Epithelial cell of proximal tubule (primary cell): ENCODE measurements at regions not wholly inside any gene's neighbourhood (a gene's known extent, or its start where the extent isn't known, plus 50 kb on each side); places are given as distances from the start of the nearest gene placed in this dataset.
"Not testable (repeated sequence)": the region's sequence is repeated elsewhere in the genome, so short reads cannot be mapped to it uniquely, and the experiment has no call there.

Experiments
- DNase-seq: peaks from one replicate; pipeline ENCODE4 v3.0.0-alpha.2; 2011; ENCODE audit warnings: low read depth
- H3K4me3 ChIP-seq: 2 replicates; pipeline ENCODE4 v1.5.1; 2011; ENCODE audit warnings: low read depth, mild to moderate bottlenecking, low read length
- TF ChIP-seq, protein P1 (sequence below): conservative IDR thresholded peaks from 2 replicates; pipeline ENCODE4 v1.5.1; 2012; ENCODE audit warnings: low read depth, mild to moderate bottlenecking, low read length

DNA sequence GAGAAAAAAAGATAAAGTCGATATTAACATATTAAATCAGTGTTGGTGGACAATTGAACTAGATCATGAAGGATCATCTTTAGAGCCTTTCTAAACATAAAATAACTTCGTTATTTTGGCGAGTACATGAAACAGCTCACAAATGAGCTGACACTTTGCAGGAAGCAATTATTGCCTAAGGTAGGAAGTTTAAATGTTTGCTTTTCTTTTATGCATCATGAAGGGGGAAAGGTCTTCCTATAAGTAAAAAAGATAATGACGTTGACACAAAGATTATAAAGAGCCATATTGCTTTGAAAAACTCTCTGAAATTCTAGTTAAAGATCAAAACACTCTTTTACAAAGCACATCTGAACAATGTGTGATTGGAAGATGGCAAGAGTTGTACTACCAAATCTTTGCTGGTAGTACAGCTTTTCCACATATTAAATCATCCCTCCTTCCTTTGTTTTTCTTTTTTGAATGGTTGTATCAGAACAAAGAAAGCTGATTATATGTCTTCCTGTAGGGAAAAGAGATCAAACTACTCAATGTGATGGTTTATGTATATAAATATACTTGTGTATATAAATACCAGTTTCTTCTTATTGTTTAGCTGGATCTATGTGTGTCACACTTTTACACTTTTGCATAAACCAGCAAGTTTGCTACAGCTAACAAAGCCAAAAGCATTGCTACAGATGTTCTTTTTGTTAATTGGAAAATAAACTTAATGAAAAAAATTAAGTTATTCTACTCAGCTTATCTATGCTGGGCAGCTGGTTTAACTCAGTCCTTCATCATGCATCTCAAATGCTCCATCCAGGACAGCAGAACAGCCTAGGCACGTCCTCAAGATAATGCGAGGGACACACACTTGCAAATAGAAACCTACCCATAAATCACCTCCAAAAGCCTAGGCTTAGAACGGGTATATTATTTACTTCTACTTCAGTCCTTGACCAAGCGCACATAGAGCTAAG lies 850.8 kb upstream of the ROBO1 start:
- DNase-seq, result no peak
- no peak overlapping the region for H3K4me3 ChIP-seq
- TF ChIP-seq, protein P1, sequence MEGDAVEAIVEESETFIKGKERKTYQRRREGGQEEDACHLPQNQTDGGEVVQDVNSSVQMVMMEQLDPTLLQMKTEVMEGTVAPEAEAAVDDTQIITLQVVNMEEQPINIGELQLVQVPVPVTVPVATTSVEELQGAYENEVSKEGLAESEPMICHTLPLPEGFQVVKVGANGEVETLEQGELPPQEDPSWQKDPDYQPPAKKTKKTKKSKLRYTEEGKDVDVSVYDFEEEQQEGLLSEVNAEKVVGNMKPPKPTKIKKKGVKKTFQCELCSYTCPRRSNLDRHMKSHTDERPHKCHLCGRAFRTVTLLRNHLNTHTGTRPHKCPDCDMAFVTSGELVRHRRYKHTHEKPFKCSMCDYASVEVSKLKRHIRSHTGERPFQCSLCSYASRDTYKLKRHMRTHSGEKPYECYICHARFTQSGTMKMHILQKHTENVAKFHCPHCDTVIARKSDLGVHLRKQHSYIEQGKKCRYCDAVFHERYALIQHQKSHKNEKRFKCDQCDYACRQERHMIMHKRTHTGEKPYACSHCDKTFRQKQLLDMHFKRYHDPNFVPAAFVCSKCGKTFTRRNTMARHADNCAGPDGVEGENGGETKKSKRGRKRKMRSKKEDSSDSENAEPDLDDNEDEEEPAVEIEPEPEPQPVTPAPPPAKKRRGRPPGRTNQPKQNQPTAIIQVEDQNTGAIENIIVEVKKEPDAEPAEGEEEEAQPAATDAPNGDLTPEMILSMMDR, result no peak

DNA sequence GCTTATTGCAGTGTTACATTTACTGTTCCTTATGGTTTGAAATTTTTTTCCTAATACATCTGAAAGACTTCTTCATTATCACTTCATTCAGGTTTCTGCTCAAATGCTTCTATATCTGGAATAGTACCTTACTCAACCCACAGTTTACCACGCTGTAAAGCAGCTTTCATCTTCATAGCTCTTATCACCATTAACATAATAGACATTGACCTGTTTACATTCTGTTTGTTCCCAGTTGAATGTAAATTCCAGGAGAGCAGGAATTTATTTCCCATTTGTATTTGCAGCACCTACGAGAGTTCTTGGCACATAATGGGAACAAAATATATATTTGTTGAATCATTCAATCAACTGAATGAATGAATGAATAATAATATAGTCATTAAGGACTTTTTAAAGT lies 844.6 kb upstream of the ROBO1 start:
- TF ChIP-seq, protein P1, result no peak
- no peak for DNase-seq

DNA sequence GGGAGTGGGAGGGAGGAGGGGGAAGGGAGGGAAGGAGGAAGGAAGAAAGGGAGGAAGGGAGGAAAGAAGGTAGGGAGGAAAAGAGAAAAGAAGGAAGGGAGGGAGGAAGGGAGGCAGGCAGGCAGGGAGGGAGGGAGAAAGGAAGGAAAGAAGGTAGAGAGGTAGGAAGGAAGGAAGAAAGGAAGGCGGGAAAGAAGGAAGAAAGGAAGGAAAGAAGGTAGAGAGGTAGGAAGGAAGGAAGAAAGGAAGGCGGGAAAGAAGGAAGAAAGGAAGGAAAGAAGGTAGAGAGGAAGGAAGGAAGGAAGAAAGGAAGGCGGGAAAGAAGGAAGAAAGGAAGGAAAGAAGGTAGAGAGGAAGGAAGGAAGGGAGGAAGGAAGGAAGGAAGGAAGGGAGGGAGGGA lies 840.3 kb upstream of the ROBO1 start:
- not testable (repeated sequence) for H3K4me3 ChIP-seq, DNase-seq

More for the DNA sequence above, 844.6 kb upstream of the ROBO1 start:
- no peak overlapping the region for H3K4me3 ChIP-seq

GRCh38 chr3:80606073-80606472 lies 838.3 kb upstream of the ROBO1 start:
- no peak for DNase-seq

DNA sequence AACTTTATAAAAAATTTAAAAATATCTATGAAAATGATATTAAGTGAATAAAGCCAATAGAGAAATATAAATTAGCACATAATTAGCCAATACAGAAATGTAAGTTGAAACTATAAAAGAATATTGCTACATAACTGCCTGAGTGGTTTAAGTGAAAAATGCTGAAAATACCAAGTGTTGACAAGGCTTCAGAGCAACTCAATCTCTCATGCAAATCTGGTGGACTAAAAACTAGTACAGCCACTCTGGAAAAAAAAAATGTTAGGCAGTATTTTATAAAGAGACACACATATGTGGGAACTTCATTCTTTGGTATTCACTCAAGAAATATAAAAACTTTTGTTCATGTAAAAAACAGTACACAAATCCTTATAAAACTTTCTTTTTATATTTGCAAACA lies 833.7 kb upstream of the ROBO1 start:
- DNase-seq, result no peak
- TF ChIP-seq, protein P1, result no peak
- no peak overlapping the region for H3K4me3 ChIP-seq

More at GRCh38 chr3:80606073-80606472, 838.3 kb upstream of the ROBO1 start:
- H3K4me3 ChIP-seq, result no peak overlapping the region
- TF ChIP-seq, protein P1, result no peak

GRCh38 chr3:80592792-80593191 lies 825.0 kb upstream of the ROBO1 start:
- no peak for DNase-seq
- TF ChIP-seq, protein P1, result no peak
- H3K4me3 ChIP-seq, result no peak overlapping the region

DNA sequence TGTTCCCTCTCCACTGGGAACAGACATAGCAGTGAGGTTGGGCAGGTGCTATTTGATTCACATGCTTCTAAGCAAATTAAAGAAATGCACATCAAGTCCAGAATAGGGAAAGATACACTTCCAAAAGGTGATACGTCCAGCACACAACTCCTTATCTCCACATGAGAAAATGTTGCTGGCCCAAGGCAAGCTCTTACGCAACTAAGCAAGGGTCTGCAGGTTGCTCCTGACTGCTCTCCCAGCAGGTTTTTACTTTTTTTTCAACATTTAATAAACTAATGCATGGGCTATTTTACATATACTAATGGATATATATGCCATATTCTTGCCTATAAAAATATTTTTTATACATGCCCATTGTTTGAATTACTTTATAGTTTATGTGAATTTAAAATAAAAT lies 818.5 kb upstream of the ROBO1 start:
- no peak for DNase-seq
- no peak overlapping the region for H3K4me3 ChIP-seq
- TF ChIP-seq, protein P1, result no peak
